ENCODE measurements at regions not wholly inside any gene's neighbourhood (a gene's known extent, or its start where the extent isn't known, plus 50 kb on each side); places are given as distances from the start of the nearest gene placed in this dataset.

- Mint-ChIP-seq H3K27ac (ENCODE audit: unreplicated experiment) (no peak overlapping the region), H3K27me3 (ENCODE audit: low read depth) (peaks cover 26% of the 10 kb centered on the region), H3K4me1 (no peaks in the 10 kb centered on the region), H3K4me3 (no peak overlapping the region), H3K9me3 (peaks cover 7% of the 10 kb centered on the region), H3K36me3 (ENCODE audit: low read depth) (no peaks in the 10 kb centered on the region)
- no peak for DNase-seq (ENCODE audit: low read depth, low spot score)
- no peak for TF ChIP-seq CTCF (conservative IDR thresholded peaks at IDR 0.05)
Measured at GRCh38 chr19:28003543-28003942, 1209.4 kb downstream of the UQCRFS1 start.

- no peak for TF ChIP-seq CTCF (conservative IDR thresholded peaks at IDR 0.05)
- no peaks in the 10 kb centered on the region for H3K36me3 Mint-ChIP-seq (ENCODE audit: low read depth)
- peaks cover 4% of the 10 kb centered on the region for H3K9me3 Mint-ChIP-seq
- H3K4me3 Mint-ChIP-seq = no peak overlapping the region
- H3K27ac Mint-ChIP-seq (ENCODE audit: unreplicated experiment) = no peak overlapping the region
- peaks cover 5% of the 10 kb centered on the region for H3K27me3 Mint-ChIP-seq (ENCODE audit: low read depth)
- H3K4me1 Mint-ChIP-seq = no peaks in the 10 kb centered on the region
- DNase-seq (ENCODE audit: low read depth, low spot score) = no peak
Measured at GRCh38 chr19:27997069-27997468, 1215.9 kb downstream of the UQCRFS1 start.

GRCh38 chr19:27993619-27994570, 1219.1 kb downstream of the UQCRFS1 start:
- Mint-ChIP-seq H3K27me3 (ENCODE audit: low read depth) (no peaks in the 10 kb centered on the region), H3K4me3 (no peak overlapping the region), H3K27ac (ENCODE audit: unreplicated experiment) (peak overlapping the region; percentile 86), H3K36me3 (ENCODE audit: low read depth) (no peaks in the 10 kb centered on the region), H3K9me3 (no peaks in the 10 kb centered on the region), H3K4me1 (no peaks in the 10 kb centered on the region)
- no peak for DNase-seq (ENCODE audit: low read depth, low spot score)
- no peak for TF ChIP-seq CTCF (conservative IDR thresholded peaks at IDR 0.05)

GRCh38 chr19:27986299-27986698, 1226.7 kb downstream of the UQCRFS1 start:
- no peak for DNase-seq (ENCODE audit: low read depth, low spot score)
- Mint-ChIP-seq H3K27me3 (ENCODE audit: low read depth) (peaks cover 3% of the 10 kb centered on the region), H3K27ac (ENCODE audit: unreplicated experiment) (no peak overlapping the region), H3K36me3 (ENCODE audit: low read depth) (no peaks in the 10 kb centered on the region), H3K4me1 (peaks cover 9% of the 10 kb centered on the region), H3K9me3 (no peaks in the 10 kb centered on the region), H3K4me3 (no peak overlapping the region)
- no peak for TF ChIP-seq CTCF (conservative IDR thresholded peaks at IDR 0.05)

GRCh38 chr19:27975419-27976005, 1237.4 kb downstream of the UQCRFS1 start:
- peaks cover 7% of the 10 kb centered on the region for H3K4me1 Mint-ChIP-seq
- peaks cover 3% of the 10 kb centered on the region for H3K9me3 Mint-ChIP-seq
- no peak for DNase-seq (ENCODE audit: low read depth, low spot score)
- no peak for TF ChIP-seq CTCF (conservative IDR thresholded peaks at IDR 0.05)
- no peak overlapping the region for H3K27ac Mint-ChIP-seq (ENCODE audit: unreplicated experiment)
- no peaks in the 10 kb centered on the region for H3K27me3 Mint-ChIP-seq (ENCODE audit: low read depth)
- no peaks in the 10 kb centered on the region for H3K36me3 Mint-ChIP-seq (ENCODE audit: low read depth)
- H3K4me3 Mint-ChIP-seq = no peak overlapping the region
